HUES48 (cell line): ENCODE measurements at regions not wholly inside any gene's neighbourhood (a gene's known extent, or its start where the extent isn't known, plus 50 kb on each side); places are given as distances from the start of the nearest gene placed in this dataset.

Source experiments
- H3K27ac ChIP-seq: one replicate; pipeline ENCODE4 v1.7.0; 2013; ENCODE audit warnings: low read depth, low read length, inconsistent platforms
- H3K27me3 ChIP-seq: 2 replicates; pipeline ENCODE4 v1.6.1; 2013; ENCODE audit warnings: mild to moderate bottlenecking, low read length; ENCODE audit not compliant: control insufficient read depth, insufficient read depth
- H3K36me3 ChIP-seq: 2 replicates; pipeline ENCODE4 v1.6.1; 2013; ENCODE audit warnings: low read length; ENCODE audit not compliant: control insufficient read depth, insufficient read depth
- H3K4me1 ChIP-seq: 2 replicates; pipeline ENCODE4 v1.6.1; 2013; ENCODE audit warnings: mild to moderate bottlenecking, low read length; ENCODE audit not compliant: control insufficient read depth, insufficient read depth
- H3K4me3 ChIP-seq: 2 replicates; pipeline ENCODE4 v1.5.1; 2013; ENCODE audit warnings: mild to moderate bottlenecking, low read depth, low read length
- H3K9ac ChIP-seq: 2 replicates; pipeline ENCODE4 v1.6.1; 2013; ENCODE audit warnings: mild to moderate bottlenecking, low read depth, low read length, moderate library complexity
- H3K9me3 ChIP-seq: 2 replicates; pipeline ENCODE4 v1.6.1; 2013; ENCODE audit warnings: low read length; ENCODE audit not compliant: control insufficient read depth, insufficient read depth

DNA sequence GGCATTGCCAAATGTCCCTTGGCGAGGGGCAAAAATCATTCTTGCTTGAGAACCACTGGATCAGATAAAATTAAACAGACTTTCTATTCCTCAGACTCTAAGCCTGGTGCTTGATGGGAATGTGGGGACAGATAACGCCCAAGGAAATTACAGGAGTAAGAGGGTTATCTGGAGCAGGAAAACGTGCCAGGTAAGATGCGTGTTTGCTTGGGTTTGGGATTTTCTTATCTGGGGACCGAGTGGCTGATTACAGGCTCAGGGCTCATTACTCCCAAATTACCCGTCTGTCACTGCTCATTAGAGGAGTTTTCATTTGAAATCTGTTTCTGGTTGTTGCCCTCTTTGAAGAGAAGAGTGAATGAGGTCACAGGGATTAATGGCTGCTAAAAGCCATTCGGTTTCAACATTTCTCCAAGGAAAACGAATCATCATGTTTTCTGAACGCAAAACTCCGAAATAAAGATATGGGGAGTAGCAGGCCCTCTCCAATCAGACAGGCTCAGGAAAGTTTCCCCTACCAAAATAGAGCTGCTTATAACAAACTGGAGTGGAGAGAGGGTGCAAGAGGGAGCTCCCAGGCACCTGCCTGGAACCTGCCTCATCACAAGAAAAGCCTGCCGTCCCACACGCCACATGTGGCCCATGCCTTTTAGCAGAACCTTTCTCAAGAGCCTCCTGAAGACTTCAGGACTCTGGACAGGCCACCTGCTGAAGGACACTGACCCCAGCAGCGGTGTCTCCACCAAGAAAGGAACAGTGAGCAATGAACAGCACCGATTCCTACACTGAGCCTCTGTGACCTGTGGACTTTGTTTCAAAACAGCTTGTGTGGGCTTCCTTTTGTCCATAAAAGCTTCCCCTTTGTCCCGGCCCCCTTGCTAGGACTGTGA lies 136.4 kb downstream of the ICE1 start:
- H3K9me3 ChIP-seq, result peaks cover 4% of the 10 kb centered on the region; the same call in 1 of the 2 replicates
- no peak overlapping the region for H3K4me3 ChIP-seq
- no peaks in the 10 kb centered on the region for H3K36me3 ChIP-seq

DNA sequence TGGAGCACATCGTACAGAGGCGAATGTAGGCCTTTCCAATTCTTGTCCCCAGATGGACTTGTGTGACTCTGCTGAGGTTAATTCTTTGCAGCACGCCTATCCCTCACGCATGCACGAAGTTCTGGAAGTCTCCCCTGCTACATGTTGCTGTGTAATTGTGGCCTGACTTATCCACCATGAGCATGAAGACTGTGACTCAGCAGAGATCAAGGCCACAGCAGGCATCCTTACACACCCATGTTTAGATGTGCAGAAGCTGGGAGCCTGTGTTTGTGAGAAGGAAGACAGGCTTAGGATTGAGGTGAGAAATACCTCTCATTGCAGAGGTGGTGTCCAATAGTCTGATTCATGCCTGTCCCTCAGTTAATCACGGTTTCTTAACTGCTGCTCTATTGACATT lies 135.6 kb downstream of the ICE1 start:
- Histone ChIP-seq H3K4me1 (peaks cover 17% of the 10 kb centered on the region; the same call in 1 of the 2 replicates), H3K9me3 (peaks cover 8% of the 10 kb centered on the region; the same call in 1 of the 2 replicates), H3K9ac (no peak overlapping the region), H3K27me3 (no peaks in the 10 kb centered on the region), H3K4me3 (no peak overlapping the region), H3K36me3 (no peaks in the 10 kb centered on the region), H3K27ac (no peak overlapping the region)

More for the DNA sequence above, 136.4 kb downstream of the ICE1 start:
- no peaks in the 10 kb centered on the region for H3K27me3 ChIP-seq
- H3K4me1 ChIP-seq, result peaks cover 17% of the 10 kb centered on the region; the same call in 1 of the 2 replicates
- H3K9ac ChIP-seq, result no peak overlapping the region
- H3K27ac ChIP-seq, result no peak overlapping the region

DNA sequence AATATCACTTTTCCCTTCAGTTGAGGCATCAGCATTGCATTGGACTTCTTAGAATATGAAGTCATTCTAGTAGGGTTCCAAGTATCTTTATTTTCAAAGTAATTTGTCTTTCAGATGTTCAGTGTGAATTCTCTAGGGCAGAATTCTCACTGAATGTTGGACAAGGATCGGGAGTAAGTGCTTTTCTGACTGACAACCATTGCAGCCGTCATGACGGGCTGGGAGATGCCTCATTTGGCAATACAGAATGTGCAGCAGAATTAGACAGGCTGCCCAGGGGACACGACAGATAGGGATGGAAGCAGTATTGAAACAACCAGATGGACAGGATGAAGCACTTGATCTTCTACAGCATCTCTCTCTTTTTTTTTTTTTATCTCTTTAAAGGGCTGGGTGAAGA lies 129.0 kb downstream of the ICE1 start:
- no peak overlapping the region for H3K27ac ChIP-seq
- no peaks in the 10 kb centered on the region for H3K27me3 ChIP-seq
- H3K4me3 ChIP-seq, result no peak overlapping the region
- no peak overlapping the region for H3K9ac ChIP-seq
- H3K9me3 ChIP-seq, result peaks cover 8% of the 10 kb centered on the region; the same call in 1 of the 2 replicates
- H3K4me1 ChIP-seq, result no peaks in the 10 kb centered on the region
- H3K36me3 ChIP-seq, result no peaks in the 10 kb centered on the region

DNA sequence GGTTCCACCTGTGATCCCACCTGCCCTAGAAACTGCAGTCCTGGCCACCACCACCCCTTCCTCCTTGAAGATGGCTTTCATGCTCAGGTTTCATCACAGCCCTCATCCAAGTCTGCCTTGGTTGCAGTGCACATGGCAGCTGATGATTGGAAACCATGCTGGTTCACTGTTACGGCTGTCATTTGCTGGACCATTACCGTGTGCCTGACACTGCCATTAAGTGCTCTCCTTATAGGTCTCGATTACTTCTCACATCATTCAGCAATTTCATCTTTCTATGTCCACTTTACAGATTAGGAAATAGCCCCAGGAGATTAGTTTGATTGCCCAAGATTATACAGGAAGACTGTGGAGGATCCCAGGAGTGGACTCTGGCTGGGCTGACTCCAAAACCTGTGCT lies 123.9 kb downstream of the ICE1 start:
- no peak overlapping the region for H3K4me3 ChIP-seq
- H3K27ac ChIP-seq, result no peak overlapping the region
- no peaks in the 10 kb centered on the region for H3K9me3 ChIP-seq
- H3K36me3 ChIP-seq, result no peaks in the 10 kb centered on the region
- H3K4me1 ChIP-seq, result peaks cover 11% of the 10 kb centered on the region
- H3K27me3 ChIP-seq, result no peaks in the 10 kb centered on the region
- H3K9ac ChIP-seq, result no peak overlapping the region

DNA sequence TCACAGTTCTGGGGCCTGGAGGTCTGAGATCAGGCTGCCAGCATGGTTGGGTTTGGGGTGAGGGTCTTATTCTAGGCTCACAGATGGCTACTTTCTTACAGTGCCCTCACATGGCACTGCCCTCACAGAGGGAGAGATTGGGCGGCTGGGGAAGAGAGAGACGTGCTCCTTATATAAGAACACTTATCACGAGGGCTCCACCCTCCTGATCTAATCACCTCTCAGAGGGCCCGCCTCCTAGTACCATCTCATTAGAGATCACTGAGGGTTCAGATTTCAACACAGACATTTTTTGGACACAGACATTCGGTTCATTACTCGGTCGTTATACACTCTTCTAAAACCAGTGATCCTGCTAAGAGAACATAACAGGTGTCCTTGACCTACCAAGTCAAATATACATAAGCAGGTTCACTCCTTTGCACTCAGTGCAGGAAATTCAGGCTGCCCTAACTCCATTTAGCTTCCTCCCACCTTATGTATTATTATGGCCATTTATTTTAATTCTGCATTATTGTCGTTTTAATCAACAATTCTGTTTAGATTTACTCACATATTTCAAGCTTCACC lies 121.7 kb downstream of the ICE1 start:
- H3K27me3 ChIP-seq, result no peaks in the 10 kb centered on the region
- no peaks in the 10 kb centered on the region for H3K36me3 ChIP-seq
- H3K9ac ChIP-seq, result no peak overlapping the region
- no peaks in the 10 kb centered on the region for H3K9me3 ChIP-seq
- no peak overlapping the region for H3K4me3 ChIP-seq
- no peak overlapping the region for H3K27ac ChIP-seq
- peaks cover 15% of the 10 kb centered on the region for H3K4me1 ChIP-seq

DNA sequence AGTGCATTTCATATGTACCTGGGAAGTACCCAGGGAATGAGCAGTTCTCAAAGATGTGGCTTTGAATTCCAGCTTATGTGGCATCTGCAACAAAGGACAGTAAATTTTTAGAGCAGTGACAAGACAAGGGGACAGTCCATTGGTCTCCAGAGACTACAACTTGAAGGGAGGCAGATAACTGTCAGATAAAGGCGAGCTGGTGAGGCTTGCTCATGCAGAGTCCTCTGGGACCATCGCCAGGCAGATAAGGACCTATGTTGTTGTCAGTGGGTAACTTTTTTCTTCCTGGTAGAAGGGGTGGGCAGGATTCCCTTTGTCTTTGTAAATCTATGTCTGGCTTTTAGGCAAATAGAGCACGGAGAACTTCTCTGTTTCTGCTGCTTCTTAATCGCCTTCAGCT lies 120.2 kb downstream of the ICE1 start:
- Histone ChIP-seq H3K27ac (no peak overlapping the region), H3K27me3 (no peaks in the 10 kb centered on the region), H3K9me3 (no peaks in the 10 kb centered on the region), H3K9ac (no peak overlapping the region), H3K36me3 (no peaks in the 10 kb centered on the region), H3K4me3 (no peak overlapping the region; the same call in 1 of the 2 replicates), H3K4me1 (peaks cover 15% of the 10 kb centered on the region)

DNA sequence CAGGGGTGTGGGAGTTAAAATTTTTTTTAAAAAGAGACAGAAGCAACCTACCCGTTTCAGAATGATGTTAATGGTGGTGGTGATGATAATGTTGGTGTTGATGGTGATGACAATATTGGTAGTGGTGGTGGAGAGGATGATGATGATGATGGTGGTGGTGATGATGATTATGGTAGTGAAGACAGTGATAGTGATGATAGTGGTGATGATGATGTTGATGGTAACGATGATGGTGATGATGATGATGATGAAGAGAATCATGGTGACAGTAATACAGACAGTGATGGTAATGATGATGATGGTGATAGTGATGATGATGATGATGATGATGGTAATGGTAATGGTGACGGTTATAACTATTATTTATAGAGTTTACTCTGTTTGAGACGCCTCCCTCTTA lies 117.6 kb downstream of the ICE1 start:
- no peaks in the 10 kb centered on the region for H3K27me3 ChIP-seq
- no peaks in the 10 kb centered on the region for H3K9me3 ChIP-seq
- H3K4me1 ChIP-seq, result peaks cover 15% of the 10 kb centered on the region

More for the DNA sequence above, 117.6 kb downstream of the ICE1 start:
- Histone ChIP-seq H3K4me3 (no peak overlapping the region), H3K36me3 (no peaks in the 10 kb centered on the region), H3K9ac (no peak overlapping the region), H3K27ac (no peak overlapping the region)
